ENCODE measurements at regions not wholly inside any gene's neighbourhood (a gene's known extent, or its start where the extent isn't known, plus 50 kb on each side); places are given as distances from the start of the nearest gene placed in this dataset.

GRCh38 chr3:137061186-137061585 lies 103.4 kb downstream of the IL20RB start:
- no peak for DNase-seq

DNA sequence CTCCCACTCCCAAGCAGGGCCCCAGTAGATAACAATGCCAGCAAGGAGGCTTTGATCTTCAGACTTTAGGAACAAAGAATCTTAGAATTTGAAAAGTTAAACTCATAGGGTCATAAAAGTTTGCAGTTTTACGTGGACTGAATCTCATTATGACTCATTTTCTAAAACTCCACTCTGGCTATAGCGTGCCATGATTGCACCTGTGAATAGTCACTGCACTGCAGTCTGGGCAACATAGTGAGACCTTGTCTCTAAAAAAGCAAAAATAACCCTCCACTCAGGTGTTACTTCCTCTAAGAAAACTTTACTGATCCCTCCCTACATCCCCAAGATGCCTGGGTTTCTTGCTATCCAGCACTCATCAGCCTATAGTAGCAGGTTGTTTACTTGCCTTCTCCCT lies 104.5 kb downstream of the IL20RB start:
- DNase-seq = no peak

GRCh38 chr3:137065381-137065780 lies 107.6 kb downstream of the IL20RB start:
- no peak for DNase-seq

GRCh38 chr3:137066092-137066491 lies 108.3 kb downstream of the IL20RB start:
- no peak for DNase-seq

GRCh38 chr3:137071104-137071503 lies 113.3 kb downstream of the IL20RB start:
- peak in 1 of 2 experiments; percentile 9 for DNase-seq

DNA sequence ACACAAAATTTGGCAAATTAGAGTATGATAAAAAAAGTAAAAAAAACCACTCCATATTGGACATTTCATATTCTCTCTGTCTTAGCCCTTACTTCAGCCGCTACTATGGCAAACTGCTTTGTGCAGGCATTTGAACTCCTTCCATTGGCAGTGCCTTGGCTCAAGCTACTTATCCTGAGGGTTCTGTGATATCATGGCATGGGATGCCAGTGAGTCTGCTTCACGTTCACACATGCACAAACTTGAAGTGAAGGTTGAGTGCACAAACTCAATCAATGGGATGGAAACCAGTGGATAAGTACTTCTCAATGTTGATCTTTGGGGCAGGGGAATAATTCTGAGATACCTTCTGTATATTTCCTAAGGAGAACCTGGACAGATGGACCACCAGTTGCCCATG lies 117.2 kb downstream of the IL20RB start:
- DNase-seq = no peak

DNA sequence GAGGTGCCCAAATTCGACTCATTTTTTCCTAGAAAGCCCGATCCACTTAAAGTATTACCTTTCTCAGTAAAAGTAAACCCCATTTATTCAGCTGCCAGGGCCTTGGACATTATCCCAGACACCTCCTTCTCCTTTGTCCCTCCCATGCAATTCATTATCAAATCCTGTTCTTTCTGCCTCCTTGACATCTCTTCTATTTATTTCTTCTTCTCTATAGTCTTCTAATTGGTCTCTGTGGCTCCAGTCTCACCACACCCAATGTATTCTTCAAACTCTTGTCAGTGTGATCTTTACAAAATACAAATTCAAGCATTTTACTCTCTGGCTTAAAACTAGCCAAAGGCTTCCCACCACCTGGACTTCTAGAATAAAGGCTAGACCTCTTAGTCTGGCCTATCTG lies 120.3 kb downstream of the IL20RB start:
- DNase-seq = no peak

DNA sequence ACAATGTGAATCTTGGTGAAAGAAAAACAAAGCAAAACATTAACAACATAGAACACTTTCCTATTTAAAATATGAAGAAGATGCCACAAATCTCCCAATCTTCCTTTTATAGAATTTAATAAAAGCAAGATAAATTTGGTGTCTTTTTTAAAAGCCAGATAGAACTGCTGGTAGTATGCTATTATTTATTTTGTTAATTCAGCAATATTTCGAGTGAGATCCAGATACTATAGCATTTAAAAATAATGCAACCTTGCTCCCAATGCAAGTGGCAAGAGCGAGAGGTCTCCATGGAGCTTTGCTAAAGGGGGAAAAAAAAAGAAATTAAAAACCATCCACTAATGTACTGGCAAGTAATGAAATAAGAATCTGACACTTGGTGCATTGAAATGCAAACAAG lies 121.8 kb downstream of the IL20RB start:
- DNase-seq = no peak

- DNase-seq = no peak
Measured at GRCh38 chr3:137081711-137082110, 123.9 kb downstream of the IL20RB start.

- DNase-seq = no peak
Measured at GRCh38 chr3:137082763-137083162, 125.0 kb downstream of the IL20RB start.

DNA sequence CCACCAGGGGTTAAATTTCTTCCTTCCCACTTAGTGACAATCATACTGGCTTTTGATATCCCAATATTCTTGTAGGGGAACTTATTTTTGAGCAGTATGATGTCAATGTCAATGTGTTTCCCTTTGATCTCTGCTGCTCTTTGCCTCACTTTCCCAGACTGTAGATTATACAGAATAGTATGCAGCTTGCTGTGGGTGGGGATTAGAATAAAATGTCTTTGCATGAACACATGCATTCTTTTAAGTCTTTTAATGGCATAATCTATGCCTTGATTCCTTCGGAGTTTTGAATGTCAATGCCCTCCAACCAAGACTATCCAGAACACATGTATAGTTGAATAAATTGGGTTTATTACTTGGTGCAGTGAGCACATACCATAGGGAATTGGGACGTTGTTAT lies 125.5 kb downstream of the IL20RB start:
- no peak for DNase-seq

DNA sequence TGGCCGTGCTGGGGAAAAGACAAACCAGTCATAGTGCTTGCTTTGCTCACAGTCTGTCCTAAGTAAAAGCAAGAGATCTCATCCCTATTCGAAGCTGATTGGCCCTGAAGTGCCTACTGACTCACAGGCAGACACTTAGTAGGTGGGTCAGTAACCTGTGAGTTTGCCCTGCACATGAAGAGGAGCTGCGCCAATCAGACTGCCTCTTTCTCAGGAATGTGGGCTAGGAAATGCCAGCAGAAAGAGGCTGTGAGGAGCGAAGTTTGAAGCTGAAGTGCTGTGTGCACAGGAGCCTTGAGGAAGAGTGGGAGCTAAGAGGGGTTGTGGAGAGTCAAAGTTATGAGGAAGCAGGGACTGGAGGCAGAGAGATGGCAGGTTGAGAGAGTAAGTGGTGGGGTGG lies 126.8 kb downstream of the IL20RB start:
- DNase-seq = no peak

DNA sequence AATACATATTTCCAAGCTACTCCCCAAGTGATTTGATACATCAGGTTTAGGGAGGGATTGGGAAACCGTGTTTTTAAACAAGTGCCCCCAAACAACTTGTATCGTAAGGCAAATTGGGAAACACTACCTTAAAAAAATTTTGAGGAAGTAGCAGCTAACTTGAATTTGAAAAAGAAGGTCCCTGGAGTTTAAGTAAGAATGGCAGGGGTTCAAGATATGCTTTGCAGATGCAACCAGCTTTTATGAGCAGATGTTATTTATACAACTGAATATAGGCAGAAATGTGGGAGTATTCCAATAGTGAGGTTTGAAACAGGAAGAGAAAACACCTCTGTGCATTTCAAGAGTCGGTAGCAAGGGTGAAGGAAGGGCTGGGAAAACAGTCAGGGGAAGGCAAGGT lies 139.6 kb downstream of the IL20RB start:
- DNase-seq = no peak

DNA sequence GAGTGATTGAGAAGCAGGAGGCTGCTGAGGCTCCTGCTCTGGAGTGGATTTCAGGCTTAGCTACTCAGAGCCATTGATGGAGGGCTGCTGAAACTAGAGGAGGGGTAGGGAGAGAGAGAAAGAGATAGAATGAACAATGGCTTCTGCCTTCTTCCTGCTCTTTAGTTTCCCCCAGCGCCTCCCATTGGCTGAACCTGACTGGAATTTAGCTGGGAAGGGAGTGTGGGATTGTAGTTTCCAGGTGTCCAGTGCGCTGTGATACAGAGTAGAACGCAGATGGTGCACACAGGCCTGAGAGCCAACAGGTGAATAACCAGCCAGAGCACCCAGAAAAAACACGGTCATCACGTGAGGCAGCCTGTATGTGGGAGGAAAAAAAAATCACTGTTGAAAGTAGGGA lies 140.1 kb downstream of the IL20RB start:
- DNase-seq = no peak

- DNase-seq = no peak
Measured at GRCh38 chr3:137099364-137100219, 141.8 kb downstream of the IL20RB start.

GRCh38 chr3:137100326-137100725 lies 142.5 kb downstream of the IL20RB start:
- no peak for DNase-seq

- no peak for DNase-seq
Measured at GRCh38 chr3:137103739-137104138, 146.0 kb downstream of the IL20RB start.

- peak; percentile 50 to 84 for DNase-seq
Measured at GRCh38 chr3:137105277-137105977, 147.6 kb downstream of the IL20RB start.

- DNase-seq = no peak
Measured at GRCh38 chr3:137106612-137107240, 148.9 kb downstream of the IL20RB start.

- DNase-seq = peak; percentile 23 to 68
Measured at GRCh38 chr3:137108699-137109440, 151.1 kb downstream of the IL20RB start.

DNA sequence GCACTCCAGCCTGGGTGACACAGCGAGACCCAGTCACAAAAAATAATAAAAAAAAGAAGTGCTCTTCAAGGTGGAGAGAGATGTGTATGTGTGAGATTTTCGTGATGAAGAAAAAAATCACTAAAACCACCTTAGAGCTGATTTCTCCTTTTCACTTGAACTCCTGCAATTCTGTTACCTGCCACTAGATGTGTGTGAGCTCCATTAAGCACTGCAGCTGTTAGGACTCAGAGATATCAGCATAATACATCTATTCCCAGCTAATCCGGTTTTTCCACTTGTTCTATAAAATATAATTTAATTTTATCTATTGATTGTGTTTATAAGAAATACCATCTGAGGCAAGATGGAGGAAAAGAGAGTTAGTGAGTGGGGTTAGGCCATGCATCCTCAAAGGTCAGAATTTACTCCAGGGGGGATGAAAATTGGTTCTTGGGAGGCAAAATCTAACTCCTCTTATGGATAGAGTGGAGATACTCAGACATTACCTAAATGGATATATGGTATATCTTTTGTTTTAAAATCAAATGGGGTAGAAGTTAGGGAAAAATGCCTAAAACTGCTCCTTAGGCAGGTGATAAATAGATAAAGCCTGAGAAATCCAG lies 152.7 kb downstream of the IL20RB start:
- DNase-seq = peak; percentile 31 to 62

DNA sequence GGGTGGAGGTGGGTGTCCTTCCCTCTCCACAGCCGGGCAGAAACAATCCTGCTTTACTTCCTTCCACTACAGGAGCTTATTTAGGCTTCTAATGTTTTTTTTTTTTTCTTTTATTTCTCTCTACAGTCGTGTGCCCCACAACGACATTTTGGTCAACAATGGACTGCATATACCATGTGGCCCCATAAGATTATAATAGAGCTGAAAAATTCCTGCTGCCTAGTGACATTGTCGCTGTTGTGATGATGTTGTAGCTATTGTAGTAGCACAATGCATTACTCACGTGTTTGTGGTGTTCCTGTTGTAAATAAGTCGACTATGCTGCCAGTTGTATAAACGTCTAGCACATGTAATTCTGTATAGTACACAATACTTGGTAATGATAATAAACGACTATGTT lies 153.7 kb downstream of the IL20RB start:
- no peak for DNase-seq

- DNase-seq = no peak
Measured at GRCh38 chr3:137116619-137117018, 158.8 kb downstream of the IL20RB start.
